B cell (primary cell): ENCODE measurements at regions not wholly inside any gene's neighbourhood (a gene's known extent, or its start where the extent isn't known, plus 50 kb on each side); places are given as distances from the start of the nearest gene placed in this dataset.

Source experiments
- ATAC-seq: fragments of 200-7000 bp; cut with Tn5 transposase; one replicate; pipeline ENCODE4 v1.10.0; 2021; ENCODE audit warnings: low read depth, mild to moderate bottlenecking, moderate number of reproducible peaks, moderate library complexity
- CTCF ChIA-PET: fragments of 350-600 bp; sonication (Branson Sonifier 250); formaldehyde crosslinking; loops from one replicate; lab custom pipeline; 2021; ENCODE audit warnings: antibody characterized with exemption, inconsistent platforms; lab: Charles Lee
- POLR2A ChIA-PET: fragments of 350-600 bp; sonication (Branson Sonifier 250); formaldehyde crosslinking; loops from one replicate; lab custom pipeline; 2021; ENCODE audit warnings: antibody characterized with exemption; lab: Charles Lee
- DNase-seq: peaks from one replicate; pipeline ENCODE4 v3.0.0; 2013
- H2AFZ ChIP-seq: 2 replicates; pipeline ENCODE4 v1.6.1; 2012; ENCODE audit warnings: mild to moderate bottlenecking, low read depth, low read length; ENCODE audit not compliant: insufficient read depth, poor library complexity, severe bottlenecking
- H3K27ac ChIP-seq, 2 donors: 1 replicate in 1 of 2; 2 replicates in 1 of 2; pipeline ENCODE4 v1.5.1; 2012 to 2013; ENCODE audit warnings: low read length in 2 of 2, mild to moderate bottlenecking in 2 of 2, moderate library complexity in 1 of 2
- H3K27me3 ChIP-seq, 4 experiments: fragments of 200-600 bp in 1 of 4; sonication (generic) in 1 of 4; replicated peaks in 1 of 4; 1 replicate in 2 of 4; 2 replicates in 2 of 4; pipeline versions ENCODE4 v1.6.1 to v1.7.0; 2013 to 2016; ENCODE audit warnings: low read length in 3 of 4, mild to moderate bottlenecking in 2 of 4, mixed read lengths in 1 of 4, moderate library complexity in 1 of 4; ENCODE audit not compliant: insufficient read depth in 4 of 4, control insufficient read depth in 3 of 4; ENCODE audit errors: control extremely low read depth in 1 of 4
- H3K36me3 ChIP-seq, 2 experiments: replicated peaks in 1 of 2; 1 replicate in 1 of 2; 2 replicates in 1 of 2; pipeline versions ENCODE4 v1.6.1 to v1.7.1; 2013; ENCODE audit warnings: low read length in 1 of 2; ENCODE audit not compliant: insufficient read depth in 2 of 2, control insufficient read depth in 1 of 2; ENCODE audit errors: control extremely low read depth in 1 of 2, extremely low read depth in 1 of 2
- H3K4me1 ChIP-seq, 2 donors: fragments of 200-600 bp in 1 of 2; sonication (generic) in 1 of 2; 1 replicate in 1 of 2; 2 replicates in 1 of 2; pipeline versions ENCODE4 v1.5.1 to v1.6.1; 2013 to 2017; ENCODE audit warnings: low read length in 2 of 2; ENCODE audit not compliant: control insufficient read depth in 2 of 2, insufficient read depth in 2 of 2
- H3K4me2 ChIP-seq: replicated peaks from 2 replicates; pipeline ENCODE3; 2012; ENCODE audit warnings: mild to moderate bottlenecking, low read depth, low read length; ENCODE audit not compliant: poor library complexity, severe bottlenecking
- H3K4me3 ChIP-seq, 5 experiments: fragments of 200-600 bp in 1 of 5; sonication (generic) in 1 of 5; 1 replicate in 3 of 5; 2 replicates in 2 of 5; pipeline versions ENCODE4 v1.5.1 to v1.7.0; 2011 to 2016; ENCODE audit warnings: low read length in 4 of 5, mild to moderate bottlenecking in 4 of 5, low read depth in 2 of 5, control low read depth in 1 of 5, moderate library complexity in 1 of 5; ENCODE audit not compliant: insufficient read depth in 1 of 5; ENCODE audit errors: control extremely low read depth in 1 of 5, extremely low read depth in 1 of 5
- H3K79me2 ChIP-seq: fragments of 200-600 bp; sonication (generic); one replicate; pipeline ENCODE4 v1.6.0; 2016; ENCODE audit warnings: low read length; ENCODE audit not compliant: control insufficient read depth, insufficient read depth
- H3K9ac ChIP-seq: fragments of 200-600 bp; sonication (generic); 2 replicates; pipeline ENCODE4 v1.6.1; 2017; ENCODE audit warnings: mild to moderate bottlenecking, low read length, moderate library complexity
- H3K9me3 ChIP-seq, 3 donors: one replicate each; pipeline versions ENCODE4 v1.6.1 to v1.7.1; 2013; ENCODE audit warnings: low read length in 2 of 3; ENCODE audit not compliant: control insufficient read depth in 2 of 3, insufficient read depth in 1 of 3; ENCODE audit errors: control extremely low read depth in 1 of 3
- H4K20me1 ChIP-seq: 2 replicates; pipeline ENCODE4 v1.6.0; 2012; ENCODE audit warnings: mild to moderate bottlenecking, low read length; ENCODE audit not compliant: insufficient read depth, control insufficient read depth, poor library complexity, severe bottlenecking
- H3K27ac Mint-ChIP-seq: one replicate; pipeline ENCODE4 v1.8.0; 2021; ENCODE audit warnings: mixed read lengths
- H3K27me3 Mint-ChIP-seq: one replicate; pipeline ENCODE4 v1.8.0; 2021; ENCODE audit warnings: mixed read lengths
- H3K4me1 Mint-ChIP-seq: one replicate; pipeline ENCODE4 v1.8.0; 2021; ENCODE audit warnings: mixed read lengths
- H3K4me3 Mint-ChIP-seq: one replicate; pipeline ENCODE4 v1.8.0; 2021; ENCODE audit warnings: mixed read lengths
- H3K9me3 Mint-ChIP-seq: one replicate; pipeline ENCODE4 v1.8.0; 2022; ENCODE audit warnings: mixed read lengths; ENCODE audit not compliant: insufficient read depth
- CTCF ChIP-seq: fragments of 200-600 bp; IDR thresholded peaks from one replicate; pipeline ENCODE4 v1.8.0; 2022; ENCODE audit warnings: antibody characterized with exemption, mild to moderate bottlenecking
- EZH2 ChIP-seq: IDR thresholded peaks from 2 replicates; pipeline ENCODE4 v1.6.1; 2012; ENCODE audit warnings: borderline replicate concordance, low read depth, mild to moderate bottlenecking, moderate library complexity, low read length; ENCODE audit not compliant: insufficient read depth, poor library complexity, severe bottlenecking
- WGBS: methylation state at CpG from one replicate; pipeline ENCODE4 v1.1.5; 2013; ENCODE audit warnings: missing lambda C conversion rate; ENCODE audit not compliant: insufficient coverage; 5-methylcytosine and 5-hydroxymethylcytosine counted together
- intact Hi-C: fragments of 100-400 bp; cut with micrococcal nuclease; formaldehyde crosslinking; loops from one replicate; pipeline ENCODE4 v1.10.0; 2022

GRCh38 chr5:175382171-175382570 lies 61.8 kb downstream of the DRD1 start:
- ChIA-PET POLR2A (no interaction called here), CTCF (no interaction called here)
- H3K27me3 ChIP-seq: no peaks in the 10 kb centered on the region
- WGBS: no CpG with 5 or more reads among the region's 1 CpG
- H3K79me2 ChIP-seq: no peaks in the 10 kb centered on the region
- H4K20me1 ChIP-seq: no peaks in the 10 kb centered on the region
- DNase-seq: no peak
- H3K4me1 ChIP-seq: no peaks in the 10 kb centered on the region
- no peak overlapping the region for H3K4me2 ChIP-seq
- no peaks in the 10 kb centered on the region for H3K4me1 Mint-ChIP-seq
- no peak for ATAC-seq
- no peak overlapping the region for H2AFZ ChIP-seq
- H3K9me3 Mint-ChIP-seq: no peaks in the 10 kb centered on the region
- no peak overlapping the region for H3K27ac Mint-ChIP-seq
- intact Hi-C loops: no loop called here
- no peak overlapping the region for H3K4me3 Mint-ChIP-seq
- no peak for TF ChIP-seq EZH2
- no peak for TF ChIP-seq CTCF
- no peak overlapping the region for H3K27ac ChIP-seq
- peaks cover 15% of the 10 kb centered on the region for H3K27me3 Mint-ChIP-seq
- no peak overlapping the region for H3K9ac ChIP-seq
- no peak overlapping the region for H3K4me3 ChIP-seq
- H3K9me3 ChIP-seq: no peaks in the 10 kb centered on the region
- no peaks in the 10 kb centered on the region for H3K36me3 ChIP-seq

DNA sequence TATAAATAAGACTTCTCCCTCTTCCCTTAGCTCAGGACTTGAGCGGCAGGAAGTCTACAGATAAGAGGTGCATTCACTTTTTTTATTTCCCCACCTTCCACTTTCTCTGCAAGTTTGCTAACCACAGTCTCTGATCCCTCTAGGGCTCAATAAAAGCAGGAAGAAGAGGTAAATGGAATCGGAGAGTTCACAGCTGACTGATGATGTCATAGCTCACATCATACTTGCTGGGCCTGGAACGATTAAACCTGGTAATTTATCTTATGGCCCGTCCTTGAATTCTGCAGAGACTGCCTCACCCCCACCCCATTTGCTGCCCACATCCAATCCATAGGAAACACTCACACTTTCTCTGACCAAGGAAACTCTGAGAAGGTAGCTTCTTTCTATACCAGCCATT lies 62.9 kb downstream of the DRD1 start:
- Histone ChIP-seq H3K9ac (no peak overlapping the region), H3K4me3 (no peak overlapping the region), H2AFZ (no peak overlapping the region), H3K36me3 (no peaks in the 10 kb centered on the region), H3K4me1 (no peaks in the 10 kb centered on the region), H3K79me2 (no peaks in the 10 kb centered on the region), H3K4me2 (no peak overlapping the region), H3K27me3 (no peaks in the 10 kb centered on the region), H3K9me3 (no peaks in the 10 kb centered on the region), H4K20me1 (no peaks in the 10 kb centered on the region), H3K27ac (no peak overlapping the region)
- no peak for ATAC-seq
- 69% methylated on average over 3 of the region's 4 CpGs for WGBS
- no peaks in the 10 kb centered on the region for H3K9me3 Mint-ChIP-seq
- TF ChIP-seq CTCF (no peak), EZH2 (no peak)
- no peak overlapping the region for H3K27ac Mint-ChIP-seq
- H3K27me3 Mint-ChIP-seq: peaks cover 15% of the 10 kb centered on the region
- CTCF ChIA-PET: no interaction called here
- H3K4me1 Mint-ChIP-seq: no peaks in the 10 kb centered on the region
- no peak for DNase-seq
- intact Hi-C loops: no loop called here
- no peak overlapping the region for H3K4me3 Mint-ChIP-seq
- POLR2A ChIA-PET: no interaction called here
